Fibroblast of lung (primary cell): ENCODE measurements at regions not wholly inside any gene's neighbourhood (a gene's known extent, or its start where the extent isn't known, plus 50 kb on each side); places are given as distances from the start of the nearest gene placed in this dataset.

Experiments
- DNase-seq, 2 donors: peaks; one replicate each; pipeline versions ENCODE4 v3.0.0 to v3.0.0-alpha.2; 2010; ENCODE audit warnings: low read depth in 2 of 2
- H2AFZ ChIP-seq: 2 replicates; pipeline ENCODE4 v1.5.1; 2012; ENCODE audit warnings: low read length, control low read depth, inconsistent platforms
- H3K27ac ChIP-seq: 2 replicates; pipeline ENCODE4 v1.5.1; 2011; ENCODE audit warnings: low read length, control low read depth; ENCODE audit not compliant: insufficient read depth
- H3K27me3 ChIP-seq: 2 replicates; pipeline ENCODE4 v1.5.1; 2011; ENCODE audit warnings: mild to moderate bottlenecking, low read length; ENCODE audit not compliant: control insufficient read depth, insufficient read depth
- H3K36me3 ChIP-seq: 2 replicates; pipeline ENCODE4 v1.5.1; 2011; ENCODE audit warnings: low read length; ENCODE audit not compliant: control insufficient read depth, insufficient read depth
- H3K4me1 ChIP-seq: 2 replicates; pipeline ENCODE4 v1.5.1; 2011; ENCODE audit warnings: low read length; ENCODE audit not compliant: control insufficient read depth, insufficient read depth; ENCODE audit errors: extremely low read depth
- H3K4me2 ChIP-seq: 2 replicates; pipeline ENCODE4 v1.5.1; 2011; ENCODE audit warnings: low read length, control low read depth; ENCODE audit not compliant: insufficient read depth; ENCODE audit errors: extremely low read depth
- H3K4me3 ChIP-seq, 4 experiments: fragments of 200-600 bp in 1 of 4; sonication (generic) in 1 of 4; replicated peaks in 1 of 4; 2 replicates each; pipeline ENCODE4 v1.5.1; 2011 to 2016; ENCODE audit warnings: low read length in 4 of 4, low read depth in 3 of 4, mild to moderate bottlenecking in 3 of 4, control low read depth in 2 of 4, inconsistent platforms in 1 of 4, mixed read lengths in 1 of 4; ENCODE audit not compliant: insufficient read depth in 1 of 4; ENCODE audit errors: control extremely low read depth in 1 of 4
- H3K79me2 ChIP-seq: 2 replicates; pipeline ENCODE4 v1.5.1; 2012; ENCODE audit warnings: mild to moderate bottlenecking, low read length, inconsistent platforms; ENCODE audit not compliant: control insufficient read depth, insufficient read depth
- H3K9ac ChIP-seq: 2 replicates; pipeline ENCODE4 v1.5.1; 2011; ENCODE audit warnings: mild to moderate bottlenecking, low read length, control low read depth; ENCODE audit not compliant: insufficient read depth
- H3K9me3 ChIP-seq: 2 replicates; pipeline ENCODE4 v1.5.1; 2012; ENCODE audit warnings: low read depth, low read length; ENCODE audit not compliant: control insufficient read depth, insufficient read depth
- H4K20me1 ChIP-seq: 2 replicates; pipeline ENCODE4 v1.5.1; 2011; ENCODE audit warnings: low read length; ENCODE audit not compliant: control insufficient read depth, insufficient read depth; ENCODE audit errors: extremely low read depth
- CTCF ChIP-seq, 2 donors: IDR thresholded peaks in 1 of 2; conservative IDR thresholded peaks in 1 of 2; 1 replicate in 1 of 2; 2 replicates in 1 of 2; pipeline ENCODE4 v1.5.1; 2011 to 2012; ENCODE audit warnings: low read length in 2 of 2, control low read depth in 1 of 2, inconsistent platforms in 1 of 2, low read depth in 1 of 2, mild to moderate bottlenecking in 1 of 2
- EZH2 ChIP-seq: IDR thresholded peaks from 2 replicates; pipeline ENCODE4 v1.5.1; 2012; ENCODE audit warnings: low read length, control low read depth, mild to moderate bottlenecking; ENCODE audit errors: missing control alignments

GRCh38 chr20:22101606-22102005 is 396.1 kb downstream of the PAX1 start:
- TF ChIP-seq EZH2 (no peak), CTCF (conservative IDR thresholded peaks at IDR 0.05 in 1 of 2, IDR thresholded peaks at IDR 0.05 in 1 of 2; ENCODE audit: low read depth in 1 of 2, low read length in 2 of 2) (no peak)
- DNase-seq: no peak
- H2AFZ ChIP-seq: no peak overlapping the region
- no peaks in the 10 kb centered on the region for H3K36me3 ChIP-seq
- no peaks in the 10 kb centered on the region for H3K9me3 ChIP-seq
- no peaks in the 10 kb centered on the region for H4K20me1 ChIP-seq
- H3K4me2 ChIP-seq: no peak overlapping the region
- H3K27me3 ChIP-seq: no peaks in the 10 kb centered on the region
- H3K9ac ChIP-seq: no peak overlapping the region
- H3K27ac ChIP-seq: no peak overlapping the region
- no peaks in the 10 kb centered on the region for H3K4me1 ChIP-seq
- no peak overlapping the region for H3K4me3 ChIP-seq
- H3K79me2 ChIP-seq: no peaks in the 10 kb centered on the region

- H3K27ac ChIP-seq: no peak overlapping the region
- no peak overlapping the region for H3K9ac ChIP-seq
- no peak for DNase-seq
- no peaks in the 10 kb centered on the region for H3K9me3 ChIP-seq
- no peaks in the 10 kb centered on the region for H3K36me3 ChIP-seq
- H3K4me3 ChIP-seq: no peak overlapping the region
- H4K20me1 ChIP-seq: no peaks in the 10 kb centered on the region
- no peak overlapping the region for H2AFZ ChIP-seq
- H3K27me3 ChIP-seq: no peaks in the 10 kb centered on the region
- H3K79me2 ChIP-seq: no peaks in the 10 kb centered on the region
- H3K4me1 ChIP-seq: no peaks in the 10 kb centered on the region
- TF ChIP-seq EZH2: no peak
- TF ChIP-seq CTCF (conservative IDR thresholded peaks at IDR 0.05 in 1 of 2, IDR thresholded peaks at IDR 0.05 in 1 of 2; ENCODE audit: low read depth in 1 of 2, low read length in 2 of 2): no peak
- H3K4me2 ChIP-seq: no peak overlapping the region
Measured at GRCh38 chr20:22100686-22101085, 395.2 kb downstream of the PAX1 start.

- no peak overlapping the region for H2AFZ ChIP-seq
- H3K79me2 ChIP-seq: no peaks in the 10 kb centered on the region
- no peaks in the 10 kb centered on the region for H3K27me3 ChIP-seq
- no peak overlapping the region for H3K4me3 ChIP-seq
- H3K9ac ChIP-seq: no peak overlapping the region
- H3K36me3 ChIP-seq: no peaks in the 10 kb centered on the region
- no peaks in the 10 kb centered on the region for H3K9me3 ChIP-seq
- DNase-seq: no peak
- H3K4me1 ChIP-seq: no peaks in the 10 kb centered on the region
- no peaks in the 10 kb centered on the region for H4K20me1 ChIP-seq
- H3K4me2 ChIP-seq: no peak overlapping the region
- TF ChIP-seq EZH2 (no peak), CTCF (conservative IDR thresholded peaks at IDR 0.05 in 1 of 2, IDR thresholded peaks at IDR 0.05 in 1 of 2; ENCODE audit: low read depth in 1 of 2, low read length in 2 of 2) (no peak)
- no peak overlapping the region for H3K27ac ChIP-seq
Measured at GRCh38 chr20:22099348-22099747, 393.9 kb downstream of the PAX1 start.
